Hepatic stellate cell (primary cell): ENCODE measurements at regions not wholly inside any gene's neighbourhood (a gene's known extent, or its start where the extent isn't known, plus 50 kb on each side); places are given as distances from the start of the nearest gene placed in this dataset.

Experiments used
- DNase-seq: peaks from one replicate; pipeline ENCODE4 v3.0.0; 2011; ENCODE audit warnings: low spot score

DNA sequence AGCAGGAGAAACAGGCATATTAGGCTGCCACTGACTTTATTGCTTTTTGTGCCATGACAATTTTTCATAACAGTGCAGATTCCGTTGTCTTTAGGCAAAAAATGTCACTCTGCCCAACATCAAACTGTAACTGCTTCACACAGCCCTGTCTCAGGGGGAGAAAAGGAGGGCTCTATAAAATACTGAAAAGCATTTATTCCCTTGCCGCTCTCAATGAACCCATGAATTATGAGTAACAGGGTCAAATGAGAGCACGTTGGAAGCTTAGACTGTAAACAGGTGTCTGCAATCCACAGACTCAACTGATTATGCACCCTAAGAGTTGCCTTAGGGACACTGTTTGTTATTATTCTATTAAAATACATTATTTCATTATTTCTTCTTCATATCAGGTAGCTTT, 292.1 kb upstream of the FMN2 start:
- no peak for DNase-seq

DNA sequence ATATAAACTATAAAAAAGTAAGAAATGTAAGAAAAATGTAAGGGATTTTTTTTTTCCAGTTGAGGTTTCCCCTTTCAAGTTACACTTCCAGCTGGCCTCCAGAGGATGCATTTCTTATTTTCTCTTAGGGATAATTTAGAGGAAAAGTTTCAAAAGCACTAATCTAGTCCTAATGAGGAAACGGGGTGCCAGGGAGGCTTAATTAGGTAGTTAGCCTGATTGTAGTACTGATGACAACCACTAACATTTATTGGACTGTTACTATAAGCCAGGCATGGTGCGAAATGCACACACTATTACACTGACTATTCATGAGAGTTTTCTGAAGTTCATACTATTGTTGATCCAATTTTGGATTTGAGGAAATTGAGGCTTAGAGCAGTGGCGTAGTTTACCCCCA, 290.8 kb upstream of the FMN2 start:
- DNase-seq, result no peak

DNA sequence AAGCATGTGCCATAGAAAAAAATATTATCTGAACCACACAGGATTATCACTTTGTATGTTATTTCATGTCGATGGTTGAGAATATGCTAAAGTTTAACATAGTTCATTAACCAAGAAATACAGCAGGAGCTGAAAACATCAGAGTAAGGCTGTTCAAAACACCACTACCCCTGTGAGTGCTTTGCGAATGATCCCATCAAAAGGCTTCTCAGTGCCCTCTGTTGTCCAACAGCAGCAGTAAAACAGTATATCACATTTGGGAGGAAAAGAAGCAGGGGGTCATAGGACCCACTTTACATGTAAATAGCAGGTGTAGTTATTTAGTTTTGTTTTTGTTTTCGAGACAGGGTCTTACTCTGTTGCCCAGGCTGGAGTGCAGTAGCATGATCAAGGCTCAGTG, 289.4 kb upstream of the FMN2 start:
- DNase-seq, result no peak

DNA sequence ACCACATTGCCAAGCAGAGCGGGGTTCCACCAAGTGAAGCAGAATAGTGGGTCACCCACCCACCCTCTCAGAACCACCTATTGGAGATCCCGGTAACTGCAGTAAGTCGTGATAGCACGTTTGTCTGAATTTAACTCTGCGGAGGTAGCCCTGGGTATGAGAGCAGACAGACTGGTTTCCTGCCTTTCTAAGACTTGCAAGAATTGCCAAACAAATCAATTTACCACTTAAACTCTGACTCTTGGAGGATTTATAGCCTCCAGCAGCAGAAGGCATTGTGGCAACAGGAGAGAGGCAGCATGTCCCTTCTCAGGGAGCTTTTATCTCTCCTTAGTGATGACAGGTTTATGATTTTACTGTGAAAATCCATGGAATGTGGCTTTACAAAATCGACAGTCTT, 287.9 kb upstream of the FMN2 start:
- DNase-seq, result no peak

DNA sequence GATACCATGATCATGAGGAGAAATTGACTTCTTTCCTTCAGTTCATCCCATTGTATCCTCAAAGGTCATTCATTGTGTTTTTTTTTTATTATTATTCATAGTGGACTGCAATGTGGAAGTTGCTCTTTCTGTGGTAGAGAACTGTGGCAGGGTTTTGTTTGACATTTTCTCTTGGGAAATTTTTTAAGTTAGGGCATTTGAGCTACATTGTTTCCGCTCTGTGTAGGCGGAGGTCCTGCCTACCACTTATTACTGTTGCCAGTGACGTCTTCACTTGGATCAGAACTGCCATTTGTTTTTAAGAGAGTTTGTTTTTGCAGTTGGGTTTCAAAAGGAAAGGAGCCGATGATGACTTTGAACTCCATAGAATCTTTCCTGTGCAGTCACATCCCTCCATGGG, 287.4 kb upstream of the FMN2 start:
- DNase-seq, result no peak

- DNase-seq, result no peak
Observed at GRCh38 chr1:239805042-239805441, 286.6 kb upstream of the FMN2 start.

- DNase-seq, result no peak
Observed at GRCh38 chr1:239805851-239806772, 285.6 kb upstream of the FMN2 start.

DNA sequence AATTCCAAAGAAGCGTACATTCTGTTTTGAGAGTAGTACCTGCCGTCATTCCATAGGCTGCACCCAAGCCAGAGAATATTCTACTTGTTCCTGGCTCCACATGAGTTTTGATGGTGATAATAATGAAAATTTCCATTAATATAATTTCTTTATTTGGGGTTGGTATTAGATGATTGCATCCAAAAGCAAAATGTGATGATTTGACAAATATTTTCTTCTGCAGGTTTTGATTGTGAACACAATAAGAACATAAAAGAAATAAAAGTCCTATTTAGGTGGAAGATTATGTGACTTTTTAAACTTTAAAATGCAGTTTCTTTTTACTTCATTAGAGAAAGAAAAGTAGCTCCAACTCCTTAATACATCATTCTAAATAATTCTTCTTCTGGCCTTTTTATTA, 284.8 kb upstream of the FMN2 start:
- DNase-seq, result no peak

DNA sequence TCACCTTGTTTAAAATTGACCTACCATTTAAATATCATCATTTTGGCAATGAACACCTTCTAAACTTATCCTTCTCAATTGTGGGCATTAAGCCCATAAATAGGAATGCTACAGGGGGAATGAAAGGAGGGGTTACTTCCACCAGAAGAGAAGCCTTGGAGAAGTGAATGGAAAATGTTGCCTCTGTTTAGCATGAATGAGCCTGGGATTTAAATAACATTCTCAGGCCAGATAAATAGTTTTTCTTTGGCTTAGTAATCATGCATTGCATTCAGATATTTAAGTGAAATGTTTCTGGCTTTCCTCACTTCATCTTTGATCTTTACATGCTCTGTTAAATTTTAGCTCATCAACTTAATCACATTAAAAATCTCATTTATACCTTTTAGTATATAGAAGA, 284.3 kb upstream of the FMN2 start:
- DNase-seq, result no peak

DNA sequence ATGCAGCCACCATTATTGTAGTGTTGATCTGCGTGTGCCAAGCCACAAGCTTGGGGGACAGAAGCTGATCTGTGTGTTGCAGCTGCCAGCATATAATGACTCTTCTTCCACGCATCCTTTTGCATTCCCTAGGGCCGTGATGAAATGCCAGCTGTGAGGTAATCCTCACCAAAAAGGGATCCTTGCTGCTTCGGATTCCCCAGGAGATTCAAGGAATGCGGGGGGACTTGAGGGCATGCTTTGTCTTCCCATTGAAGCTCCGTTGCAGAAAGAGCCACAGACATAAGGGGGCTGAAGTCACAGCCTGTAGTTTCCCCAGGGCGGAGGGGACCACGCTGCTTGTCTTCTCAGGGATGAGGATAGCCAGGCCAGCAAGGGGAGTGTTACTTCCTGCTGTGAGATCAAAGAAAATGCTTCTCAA, 281.6 kb upstream of the FMN2 start:
- DNase-seq, result no peak

GRCh38 chr1:239811211-239811885, 280.3 kb upstream of the FMN2 start:
- DNase-seq, result no peak

DNA sequence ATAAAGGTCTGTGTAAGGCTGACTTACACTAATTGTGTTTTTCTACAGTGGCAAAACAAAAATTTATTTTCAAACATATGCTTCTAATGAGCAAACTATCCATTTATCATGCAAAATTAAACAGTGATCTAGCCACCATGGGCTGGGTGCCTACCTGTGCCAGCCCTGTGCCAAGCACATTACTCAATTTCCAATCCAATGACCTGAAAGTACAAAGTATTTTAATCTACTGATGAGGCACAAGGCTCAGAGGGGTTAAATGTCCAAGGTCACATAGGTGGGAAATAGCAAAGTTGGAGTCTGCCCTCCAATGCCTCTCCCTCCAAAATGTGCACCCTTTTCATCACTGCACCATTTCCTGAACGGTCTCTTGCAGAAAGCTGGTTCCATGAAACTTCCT, 279.1 kb upstream of the FMN2 start:
- DNase-seq, result no peak

DNA sequence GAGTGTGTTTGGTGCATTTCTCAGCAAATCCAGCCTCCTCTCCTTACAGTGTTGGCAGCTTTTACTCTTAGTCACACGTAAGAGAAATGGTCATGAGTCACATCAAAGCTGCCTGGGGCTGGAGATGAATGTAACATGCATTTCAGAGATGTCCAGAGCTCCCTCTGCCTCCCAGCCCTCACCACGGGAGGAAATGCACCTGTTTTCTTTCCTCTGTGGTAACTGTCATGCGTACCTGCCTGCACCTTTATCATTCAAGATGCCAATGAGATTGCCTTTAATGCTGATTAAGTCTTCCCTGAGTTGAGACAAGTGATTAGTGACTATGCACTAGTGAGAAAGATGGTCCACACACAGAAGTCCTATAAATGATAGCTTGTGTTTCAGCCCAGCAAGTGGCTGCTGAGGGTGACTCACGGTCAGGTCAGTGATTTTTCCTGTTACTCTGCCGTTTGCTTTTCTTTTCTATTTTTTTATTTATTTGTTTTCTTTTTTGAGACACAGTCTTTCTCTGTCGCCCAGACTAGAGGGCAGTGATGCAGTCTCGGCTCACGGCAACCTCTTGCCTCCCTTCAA, 277.3 kb upstream of the FMN2 start:
- peak; percentile 9 for DNase-seq

DNA sequence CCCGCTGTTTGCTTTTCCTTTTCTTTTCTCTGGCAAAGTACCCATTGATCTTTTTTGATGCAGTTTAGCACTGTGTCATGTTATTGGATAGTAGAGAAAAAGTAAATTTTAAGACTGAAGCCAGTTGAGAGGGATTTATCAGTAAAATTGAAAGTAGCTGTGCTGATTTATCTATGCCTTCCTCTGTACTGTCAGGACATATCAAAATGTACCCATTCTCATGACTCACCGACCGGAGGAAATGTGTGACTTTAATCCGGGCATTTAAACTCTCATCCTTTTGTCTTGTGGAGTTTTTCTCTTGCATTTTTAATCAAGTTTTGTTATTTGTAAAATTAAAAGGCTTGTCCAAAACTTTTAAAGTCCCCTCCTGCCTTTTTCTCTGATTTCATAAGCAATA, 276.6 kb upstream of the FMN2 start:
- DNase-seq, result no peak

DNA sequence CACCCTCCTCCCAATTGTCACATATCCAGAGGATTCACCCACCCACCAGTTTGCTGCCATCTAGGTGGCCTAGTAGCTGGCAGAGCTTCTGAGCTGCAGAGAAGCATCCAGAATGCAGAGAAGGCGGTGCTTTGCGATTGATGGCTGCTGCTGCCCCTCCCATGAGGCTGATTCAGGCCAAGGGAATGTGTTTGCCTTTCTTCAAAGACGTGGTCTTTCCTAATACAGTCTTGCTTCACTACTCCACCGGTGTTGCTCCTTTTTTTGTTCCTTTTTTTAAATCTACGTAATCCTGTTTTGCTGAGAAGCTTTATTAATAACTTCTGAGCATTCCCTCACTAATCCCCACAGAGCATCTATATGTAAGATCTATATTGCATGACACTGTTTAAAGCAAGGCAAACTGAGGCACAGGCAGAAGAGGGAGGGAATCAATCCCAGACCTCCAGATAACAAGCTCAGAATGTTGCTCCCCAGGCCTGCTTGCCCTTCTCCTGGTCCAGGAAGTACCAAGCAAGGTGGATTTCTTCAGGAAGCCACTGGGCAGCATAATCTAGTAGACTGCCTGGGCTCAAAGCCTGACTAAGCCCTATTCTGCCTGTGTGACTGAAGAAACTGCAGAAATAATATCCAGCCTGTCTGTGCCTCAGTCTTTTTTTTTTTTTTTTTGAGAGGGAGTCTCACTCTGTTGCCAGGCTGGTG, 275.5 kb upstream of the FMN2 start:
- no peak for DNase-seq

DNA sequence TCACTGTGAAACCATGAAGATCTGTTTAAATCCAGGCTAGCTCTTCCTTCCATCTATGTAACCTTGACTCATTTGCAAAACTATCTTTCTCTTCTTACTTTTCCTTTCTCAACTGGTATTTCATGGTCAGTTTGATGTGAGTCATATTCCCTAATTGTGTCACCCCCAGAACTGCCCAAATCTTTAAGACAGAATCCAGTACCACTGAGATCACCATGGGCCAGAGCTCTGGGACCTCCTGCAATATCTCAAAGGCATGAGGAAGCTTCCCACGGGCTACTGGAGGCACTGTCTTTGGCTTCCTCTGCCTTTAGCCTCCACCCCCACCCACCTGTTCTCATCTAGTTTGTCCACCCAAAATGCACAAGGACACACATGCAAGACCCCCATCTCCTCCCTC, 274.4 kb upstream of the FMN2 start:
- DNase-seq, result no peak

DNA sequence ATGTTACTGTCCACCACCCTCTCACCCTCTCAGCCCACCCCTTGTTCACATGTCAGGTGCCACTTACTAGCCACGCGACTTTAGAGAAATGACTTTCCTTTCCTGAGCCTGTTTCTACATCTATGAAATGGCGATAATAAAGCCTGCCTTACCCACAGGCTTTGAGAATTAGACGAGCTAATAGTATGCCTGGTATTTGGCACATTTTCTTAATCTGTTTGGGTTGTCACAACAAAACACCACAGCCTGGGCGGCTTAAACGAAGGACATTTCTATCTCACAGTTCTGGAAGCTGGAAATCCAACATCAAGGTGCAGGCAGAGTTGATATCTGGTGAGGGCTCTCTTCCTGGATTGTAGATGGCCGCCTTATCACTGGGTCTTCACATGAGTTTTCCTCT, 273.9 kb upstream of the FMN2 start:
- DNase-seq, result no peak

DNA sequence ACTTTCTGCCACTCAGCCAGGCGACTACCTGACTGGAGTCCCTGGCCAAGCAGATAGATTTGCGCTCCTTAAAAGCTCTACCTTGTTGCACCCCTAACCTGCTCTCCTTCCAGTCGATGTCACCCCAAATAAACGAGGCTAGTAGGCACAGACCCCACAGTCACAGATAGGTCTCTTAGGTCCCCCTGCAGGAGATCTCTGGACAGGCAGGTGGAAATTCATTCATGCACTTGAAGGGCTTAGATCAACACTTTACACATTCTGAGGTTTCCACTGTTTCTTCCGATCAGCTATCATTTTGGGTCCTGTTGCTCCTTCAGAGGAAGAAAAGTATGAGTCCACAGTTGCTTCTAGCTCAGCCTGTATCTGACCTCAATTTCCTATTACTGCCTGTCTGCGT, 272.6 kb upstream of the FMN2 start:
- no peak for DNase-seq

DNA sequence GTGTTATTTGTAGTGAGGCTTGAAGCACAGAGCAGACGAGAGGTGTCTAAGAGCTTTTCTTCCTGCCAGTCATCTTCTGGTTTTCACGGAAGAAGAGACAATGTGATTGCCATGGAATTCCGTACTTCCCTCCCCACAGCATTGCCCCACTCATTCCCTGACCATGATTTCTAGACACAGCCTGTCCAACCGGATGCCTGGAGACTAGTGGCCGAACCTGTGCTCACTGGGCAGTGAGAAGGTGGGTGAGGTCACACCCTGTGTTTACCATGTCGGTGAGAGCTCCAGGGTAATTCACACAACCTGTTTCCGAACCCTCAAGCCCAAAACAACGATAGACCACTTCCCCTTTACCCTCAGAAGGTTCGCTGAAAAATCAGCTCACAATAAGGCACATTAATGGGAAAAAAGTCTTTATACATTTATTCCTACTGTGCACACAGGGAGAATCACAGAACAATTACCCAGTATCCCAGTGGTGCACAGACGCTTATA, 271.9 kb upstream of the FMN2 start:
- DNase-seq, result no peak

GRCh38 chr1:239823852-239824251, 267.8 kb upstream of the FMN2 start:
- DNase-seq, result no peak

DNA sequence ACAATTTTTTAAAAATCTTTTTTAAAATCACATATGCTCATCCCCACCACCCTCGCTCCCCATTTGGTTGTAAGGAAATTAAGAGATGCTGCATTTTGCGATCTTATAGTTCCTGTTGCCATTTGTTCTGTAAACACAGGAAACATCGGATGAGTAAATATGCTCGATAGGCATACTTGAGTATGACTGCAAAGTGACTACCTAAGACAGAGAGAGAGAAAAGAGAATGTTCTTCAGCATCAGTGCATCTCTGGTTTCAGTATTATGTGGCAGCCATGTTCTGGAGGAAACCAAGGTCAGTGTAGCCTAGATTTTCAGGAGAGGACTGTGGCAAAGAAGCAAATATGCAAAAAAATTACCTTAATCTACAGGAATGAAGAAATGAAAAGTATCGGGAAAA, 265.5 kb upstream of the FMN2 start:
- no peak for DNase-seq

DNA sequence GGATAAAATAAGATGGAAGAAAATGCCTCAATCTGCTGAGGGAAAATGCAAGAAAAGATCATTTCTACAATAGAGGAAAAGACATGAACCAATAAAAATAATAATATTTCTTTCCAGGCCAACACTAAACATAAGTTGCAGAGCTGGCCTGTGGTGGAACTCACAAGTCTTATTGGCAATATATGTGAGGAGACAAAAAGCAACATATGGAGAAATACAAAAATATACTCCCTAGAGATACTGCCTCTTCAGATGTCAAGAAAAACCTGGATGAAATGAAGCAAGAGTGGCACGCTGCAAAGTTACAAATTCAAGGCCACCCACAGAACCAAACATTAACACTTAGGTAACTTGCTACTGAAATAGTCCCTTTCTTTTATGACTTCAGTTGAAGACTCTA, 264.9 kb upstream of the FMN2 start:
- DNase-seq, result no peak

DNA sequence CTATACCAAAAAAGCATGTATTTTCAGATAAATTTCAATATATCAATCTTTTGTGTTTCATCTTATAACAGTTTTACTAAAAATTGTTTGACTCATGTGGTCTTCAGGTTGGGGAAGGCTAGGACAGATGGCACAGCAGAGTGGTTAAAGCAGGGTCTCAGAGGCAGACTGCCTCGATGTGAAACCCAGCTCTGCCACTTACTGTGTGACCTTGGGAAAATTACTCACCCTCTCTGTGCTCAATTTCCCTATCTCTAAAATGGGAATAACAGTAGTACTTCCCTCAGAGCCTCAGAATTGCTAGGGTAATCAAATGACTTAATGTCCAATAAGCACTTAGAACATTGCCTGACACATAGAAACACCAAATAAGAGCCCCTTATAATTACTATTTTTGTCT, 262.1 kb upstream of the FMN2 start:
- DNase-seq, result no peak
